Endothelial cell (in vitro differentiated cells): ENCODE measurements at regions not wholly inside any gene's neighbourhood (a gene's known extent, or its start where the extent isn't known, plus 50 kb on each side); places are given as distances from the start of the nearest gene placed in this dataset.

Experiments used
- DNase-seq: peaks from one replicate; pipeline ENCODE4 v3.0.0; 2021; ENCODE audit warnings: low spot score
- H3K27ac Mint-ChIP-seq: one replicate; pipeline ENCODE4 v1.8.0; 2021; ENCODE audit warnings: mixed read lengths, inconsistent platforms; ENCODE audit not compliant: unreplicated experiment
- H3K27me3 Mint-ChIP-seq: one replicate; pipeline ENCODE4 v1.8.0; 2021; ENCODE audit warnings: mild to moderate bottlenecking, moderate library complexity, mixed read lengths, inconsistent platforms; ENCODE audit not compliant: unreplicated experiment
- H3K36me3 Mint-ChIP-seq: one replicate; pipeline ENCODE4 v1.8.0; 2021; ENCODE audit warnings: mild to moderate bottlenecking, low read depth, mixed read lengths, inconsistent platforms; ENCODE audit not compliant: unreplicated experiment
- H3K4me1 Mint-ChIP-seq: one replicate; pipeline ENCODE4 v1.8.0; 2021; ENCODE audit warnings: mild to moderate bottlenecking, mixed read lengths, inconsistent platforms; ENCODE audit not compliant: unreplicated experiment
- H3K4me3 Mint-ChIP-seq: one replicate; pipeline ENCODE4 v1.8.0; 2021; ENCODE audit warnings: mild to moderate bottlenecking, mixed read lengths, inconsistent platforms; ENCODE audit not compliant: unreplicated experiment
- H3K9me3 Mint-ChIP-seq: one replicate; pipeline ENCODE4 v1.8.0; 2021; ENCODE audit warnings: mixed read lengths, inconsistent platforms; ENCODE audit not compliant: unreplicated experiment
- TF ChIP-seq, protein P1 (sequence below): fragments of 200-600 bp; sonication (generic); IDR thresholded peaks from one replicate; pipeline ENCODE4 v1.5.0; 2021; ENCODE audit warnings: antibody characterized with exemption; ENCODE audit not compliant: unreplicated experiment

DNA sequence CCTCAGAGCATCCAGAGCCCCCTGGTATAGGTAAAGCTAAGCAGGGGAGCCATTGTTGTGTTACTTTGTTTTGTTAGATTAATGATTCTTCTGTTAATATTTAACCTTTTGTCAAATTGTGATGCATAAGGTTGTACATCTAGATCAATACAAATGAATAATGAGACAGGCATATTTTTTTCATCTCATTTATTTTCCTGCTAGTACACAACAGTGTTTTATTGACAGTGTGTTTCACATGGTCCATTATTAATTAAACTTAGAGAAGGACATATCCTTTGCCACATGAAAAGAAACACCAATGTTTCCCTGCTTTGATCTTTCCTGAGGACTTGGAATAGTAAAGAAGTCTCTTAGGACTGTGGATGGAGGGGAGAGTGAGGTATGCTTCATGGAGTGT is 543.6 kb upstream of the CFAP20DC start:
- no peaks in the 10 kb centered on the region for H3K27me3 Mint-ChIP-seq
- H3K9me3 Mint-ChIP-seq = no peaks in the 10 kb centered on the region
- no peaks in the 10 kb centered on the region for H3K36me3 Mint-ChIP-seq
- H3K4me3 Mint-ChIP-seq = no peak overlapping the region
- H3K4me1 Mint-ChIP-seq = no peaks in the 10 kb centered on the region
- DNase-seq = no peak
- H3K27ac Mint-ChIP-seq = no peak overlapping the region
- TF ChIP-seq, protein P1, sequence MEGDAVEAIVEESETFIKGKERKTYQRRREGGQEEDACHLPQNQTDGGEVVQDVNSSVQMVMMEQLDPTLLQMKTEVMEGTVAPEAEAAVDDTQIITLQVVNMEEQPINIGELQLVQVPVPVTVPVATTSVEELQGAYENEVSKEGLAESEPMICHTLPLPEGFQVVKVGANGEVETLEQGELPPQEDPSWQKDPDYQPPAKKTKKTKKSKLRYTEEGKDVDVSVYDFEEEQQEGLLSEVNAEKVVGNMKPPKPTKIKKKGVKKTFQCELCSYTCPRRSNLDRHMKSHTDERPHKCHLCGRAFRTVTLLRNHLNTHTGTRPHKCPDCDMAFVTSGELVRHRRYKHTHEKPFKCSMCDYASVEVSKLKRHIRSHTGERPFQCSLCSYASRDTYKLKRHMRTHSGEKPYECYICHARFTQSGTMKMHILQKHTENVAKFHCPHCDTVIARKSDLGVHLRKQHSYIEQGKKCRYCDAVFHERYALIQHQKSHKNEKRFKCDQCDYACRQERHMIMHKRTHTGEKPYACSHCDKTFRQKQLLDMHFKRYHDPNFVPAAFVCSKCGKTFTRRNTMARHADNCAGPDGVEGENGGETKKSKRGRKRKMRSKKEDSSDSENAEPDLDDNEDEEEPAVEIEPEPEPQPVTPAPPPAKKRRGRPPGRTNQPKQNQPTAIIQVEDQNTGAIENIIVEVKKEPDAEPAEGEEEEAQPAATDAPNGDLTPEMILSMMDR = no peak

DNA sequence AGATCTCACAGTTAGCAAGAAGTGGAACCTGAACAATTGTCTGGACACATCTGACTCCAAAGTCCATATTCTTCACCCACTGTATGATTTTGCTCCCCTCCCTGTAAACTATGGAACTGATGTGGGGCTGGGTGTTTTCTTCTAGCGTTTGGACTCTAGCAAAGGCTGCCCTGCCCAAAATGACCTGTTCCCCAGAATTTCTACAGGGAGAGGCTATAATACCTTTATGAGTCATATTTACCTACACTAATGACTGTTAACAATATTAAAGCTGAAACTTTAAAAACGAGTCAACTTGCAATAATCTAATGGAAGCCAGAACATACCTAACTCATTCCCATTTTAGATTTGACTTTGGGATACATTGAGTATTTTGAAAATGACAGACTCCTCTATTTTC is 531.2 kb upstream of the CFAP20DC start:
- Mint-ChIP-seq H3K4me3 (no peak overlapping the region), H3K27ac (no peak overlapping the region), H3K36me3 (no peaks in the 10 kb centered on the region), H3K27me3 (no peaks in the 10 kb centered on the region), H3K4me1 (peaks cover 9% of the 10 kb centered on the region), H3K9me3 (no peaks in the 10 kb centered on the region)
- TF ChIP-seq, protein P1 = no peak
- DNase-seq = no peak

DNA sequence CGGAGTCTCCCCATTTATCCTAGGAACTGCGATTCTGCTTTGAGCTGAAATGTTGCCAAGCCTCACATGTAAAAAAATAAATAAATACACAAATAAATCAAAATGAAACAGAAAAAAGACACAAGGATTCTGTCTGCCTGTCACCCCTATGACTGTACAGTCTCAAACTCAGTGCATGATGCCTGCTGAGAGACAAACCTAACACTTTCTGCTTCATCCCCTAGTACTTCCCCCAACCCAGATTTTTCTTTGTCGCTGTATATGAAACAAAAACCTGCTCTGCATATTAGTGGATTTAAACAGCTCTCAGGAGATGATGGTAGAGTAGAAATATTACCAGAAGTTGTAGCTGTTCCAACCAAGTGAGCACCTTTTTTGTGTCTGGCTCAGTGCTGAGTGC is 530.7 kb upstream of the CFAP20DC start:
- H3K9me3 Mint-ChIP-seq = no peaks in the 10 kb centered on the region
- H3K27ac Mint-ChIP-seq = no peak overlapping the region
- TF ChIP-seq, protein P1 = no peak
- H3K4me1 Mint-ChIP-seq = peaks cover 9% of the 10 kb centered on the region
- DNase-seq = no peak
- H3K36me3 Mint-ChIP-seq = no peaks in the 10 kb centered on the region
- H3K4me3 Mint-ChIP-seq = no peak overlapping the region
- H3K27me3 Mint-ChIP-seq = no peaks in the 10 kb centered on the region

DNA sequence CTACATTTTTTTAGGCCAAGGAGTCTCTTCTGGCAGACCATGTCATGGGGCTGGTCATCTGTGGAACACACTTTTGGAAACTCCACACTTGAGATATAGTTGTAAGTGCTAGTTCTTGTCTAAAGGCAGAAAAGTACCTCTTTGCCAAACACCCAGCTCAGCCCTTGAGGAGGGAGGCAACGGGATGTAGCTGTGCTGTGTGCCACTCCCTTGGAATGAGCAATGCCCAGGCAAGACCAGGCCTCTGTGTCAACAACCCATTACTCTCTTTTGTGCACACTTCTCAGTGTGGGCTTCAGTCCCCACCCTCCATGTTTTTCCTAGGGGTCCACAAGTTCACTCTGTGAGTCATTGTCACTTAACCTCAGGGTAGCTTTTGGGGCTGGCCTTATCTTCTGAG is 528.3 kb upstream of the CFAP20DC start:
- Mint-ChIP-seq H3K4me3 (no peak overlapping the region), H3K36me3 (no peaks in the 10 kb centered on the region), H3K9me3 (no peaks in the 10 kb centered on the region), H3K4me1 (peaks cover 9% of the 10 kb centered on the region), H3K27ac (no peak overlapping the region), H3K27me3 (no peaks in the 10 kb centered on the region)
- TF ChIP-seq, protein P1 = no peak
- DNase-seq = no peak

DNA sequence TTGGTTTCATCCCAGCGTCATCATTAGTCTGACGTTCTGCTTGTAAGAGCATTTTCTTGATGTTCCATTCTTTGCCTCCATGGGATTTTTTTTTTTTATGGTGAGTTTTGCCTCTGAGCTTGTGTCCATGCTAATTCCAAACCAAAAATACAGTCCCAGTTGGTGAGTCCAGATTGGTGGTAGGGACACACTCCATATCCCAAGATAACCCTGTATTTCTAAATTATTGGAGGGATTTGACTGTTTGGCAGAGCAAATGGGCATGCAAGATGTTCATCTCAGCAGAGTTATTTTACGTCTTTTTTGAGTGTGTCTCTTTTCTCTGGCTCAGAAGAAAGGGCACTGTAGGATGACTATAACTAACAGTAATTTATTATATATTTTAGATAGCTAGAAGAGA is 526.8 kb upstream of the CFAP20DC start:
- DNase-seq = no peak
- no peaks in the 10 kb centered on the region for H3K36me3 Mint-ChIP-seq
- TF ChIP-seq, protein P1 = no peak
- H3K4me3 Mint-ChIP-seq = no peak overlapping the region
- H3K27ac Mint-ChIP-seq = no peak overlapping the region
- H3K4me1 Mint-ChIP-seq = peaks cover 9% of the 10 kb centered on the region
- H3K27me3 Mint-ChIP-seq = no peaks in the 10 kb centered on the region
- H3K9me3 Mint-ChIP-seq = no peaks in the 10 kb centered on the region
